IMR-90 (cell line): ENCODE measurements at regions not wholly inside any gene's neighbourhood (a gene's known extent, or its start where the extent isn't known, plus 50 kb on each side); places are given as distances from the start of the nearest gene placed in this dataset.

Experiments used
- ATAC-seq: fragments of 200-7000 bp; cut with Tn5 transposase; 2 replicates; pipeline ENCODE4 v1.9.1; 2020; ENCODE audit warnings: low read depth, mild to moderate bottlenecking, moderate library complexity
- BruUV-seq: library from RNA; stranded (reverse); fragments of 400-500 nt; replicated peaks from 2 replicates; lab custom pipeline; 2021; lab: Mats Ljungman, UMichigan
- CTCF ChIA-PET: fragments of 300-600 bp; formaldehyde crosslinking; extraction: SDS; loops from one replicate; lab custom pipeline; 2021; ENCODE audit warnings: antibody characterized with exemption; lab: Yijun Ruan, JAX
- POLR2A ChIA-PET: fragments of 300-600 bp; sonication (Branson Sonifier 250); formaldehyde crosslinking; loops from one replicate; lab custom pipeline; 2022; ENCODE audit warnings: antibody characterized with exemption; ENCODE audit not compliant: unreplicated experiment; lab: Charles Lee
- DNase-seq: peaks from one replicate; pipeline ENCODE4 v3.0.0; 2013
- H2AFZ ChIP-seq: replicated peaks from 2 replicates; pipeline ENCODE3; 2013; ENCODE audit warnings: low read length, mild to moderate bottlenecking; ENCODE audit not compliant: poor library complexity
- H2AK5ac ChIP-seq: 2 replicates; pipeline ENCODE4 v1.6.1; 2013; ENCODE audit warnings: low read depth, low read length, inconsistent platforms
- H2AK9ac ChIP-seq: replicated peaks from 2 replicates; pipeline ENCODE3; 2013; ENCODE audit warnings: mild to moderate bottlenecking, low read depth, low read length, moderate library complexity; ENCODE audit not compliant: poor library complexity
- H2BK120ac ChIP-seq: 2 replicates; pipeline ENCODE4 v1.6.1; 2013; ENCODE audit warnings: low read depth, low read length, inconsistent platforms
- H2BK15ac ChIP-seq: 3 replicates; pipeline ENCODE4 v1.6.1; 2013; ENCODE audit warnings: low read depth, low read length, inconsistent platforms
- H2BK20ac ChIP-seq: 2 replicates; pipeline ENCODE4 v1.6.1; 2013; ENCODE audit warnings: low read depth, mild to moderate bottlenecking, inconsistent platforms, low read length, moderate library complexity
- H2BK5ac ChIP-seq: 2 replicates; pipeline ENCODE4 v1.6.1; 2013; ENCODE audit warnings: mild to moderate bottlenecking, low read depth, low read length, inconsistent platforms; ENCODE audit not compliant: poor library complexity, severe bottlenecking
- H3K14ac ChIP-seq: replicated peaks from 2 replicates; pipeline ENCODE4 v1.6.1; 2013; ENCODE audit warnings: low read depth, low read length, inconsistent platforms
- H3K18ac ChIP-seq: 2 replicates; pipeline ENCODE4 v1.6.1; 2013; ENCODE audit warnings: low read depth, low read length, control low read depth
- H3K23ac ChIP-seq: 2 replicates; pipeline ENCODE4 v1.6.1; 2013; ENCODE audit warnings: low read depth, low read length, inconsistent platforms
- H3K27ac ChIP-seq: 2 replicates; pipeline ENCODE4 v1.5.1; 2013; ENCODE audit warnings: mild to moderate bottlenecking, control low read depth, low read length; ENCODE audit not compliant: insufficient read depth
- H3K27me3 ChIP-seq: 2 replicates; pipeline ENCODE4 v1.6.1; 2013; ENCODE audit warnings: low read length; ENCODE audit not compliant: control insufficient read depth, insufficient read depth
- H3K36me3 ChIP-seq: 2 replicates; pipeline ENCODE4 v1.6.1; 2013; ENCODE audit warnings: low read length, mixed read lengths; ENCODE audit not compliant: control insufficient read depth, insufficient read depth
- H3K4ac ChIP-seq: 2 replicates; pipeline ENCODE4 v1.6.1; 2013; ENCODE audit warnings: low read depth, low read length, inconsistent platforms
- H3K4me1 ChIP-seq: 2 replicates; pipeline ENCODE4 v1.6.1; 2013; ENCODE audit warnings: low read length, mixed read lengths; ENCODE audit not compliant: control insufficient read depth, insufficient read depth
- H3K4me2 ChIP-seq: 2 replicates; pipeline ENCODE4 v1.6.1; 2013; ENCODE audit warnings: low read depth, mild to moderate bottlenecking, control low read depth, low read length, moderate library complexity
- H3K4me3 ChIP-seq: 2 replicates; pipeline ENCODE4 v1.5.1; 2013; ENCODE audit warnings: low read depth, mild to moderate bottlenecking, control low read depth, low read length, moderate library complexity; ENCODE audit not compliant: insufficient read depth
- H3K56ac ChIP-seq: 2 replicates; pipeline ENCODE4 v1.6.1; 2013; ENCODE audit warnings: low read length, inconsistent platforms; ENCODE audit not compliant: insufficient read depth; ENCODE audit errors: extremely low read depth
- H3K79me1 ChIP-seq, 2 experiments: 2 replicates each; pipeline ENCODE4 v1.6.1; 2013; ENCODE audit warnings: low read length in 2 of 2, inconsistent platforms in 1 of 2, low read depth in 1 of 2
- H3K9ac ChIP-seq: 2 replicates; pipeline ENCODE4 v1.6.1; 2013; ENCODE audit warnings: low read depth, low read length, control low read depth
- H3K9me1 ChIP-seq: 2 replicates; pipeline ENCODE4 v1.6.1; 2013; ENCODE audit warnings: low read length, inconsistent platforms; ENCODE audit not compliant: insufficient read depth
- H3K9me3 ChIP-seq: 2 replicates; pipeline ENCODE4 v1.6.1; 2013; ENCODE audit warnings: low read length; ENCODE audit not compliant: control insufficient read depth, insufficient read depth
- H4K20me1 ChIP-seq: 2 replicates; pipeline ENCODE4 v1.6.1; 2013; ENCODE audit warnings: low read length, inconsistent platforms; ENCODE audit not compliant: insufficient read depth
- H4K5ac ChIP-seq: 2 replicates; pipeline ENCODE4 v1.6.1; 2013; ENCODE audit warnings: mild to moderate bottlenecking, low read depth, low read length, control low read depth
- H4K8ac ChIP-seq, 2 experiments: 2 replicates each; pipeline ENCODE4 v1.6.1; 2013; ENCODE audit warnings: low read depth in 2 of 2, low read length in 2 of 2, control low read depth in 1 of 2, inconsistent platforms in 1 of 2
- H4K91ac ChIP-seq: 2 replicates; pipeline ENCODE4 v1.6.1; 2013; ENCODE audit warnings: low read depth, low read length, inconsistent platforms; ENCODE audit not compliant: insufficient read depth
- BHLHE40 ChIP-seq: fragments of 150-350 bp; IDR thresholded peaks from 2 replicates; pipeline ENCODE4 v1.6.1; 2016; ENCODE audit warnings: mild to moderate bottlenecking, low read depth, low read length
- CEBPB ChIP-seq: IDR thresholded peaks from 2 replicates; pipeline ENCODE4 v1.6.1; 2012; ENCODE audit warnings: low read depth, low read length, improper control_type of control experiment
- CHD1 ChIP-seq: IDR thresholded peaks from 2 replicates; pipeline ENCODE4 v1.6.1; 2012; ENCODE audit warnings: low read depth, low read length, improper control_type of control experiment
- MAFK ChIP-seq: IDR thresholded peaks from 2 replicates; pipeline ENCODE4 v1.6.1; 2012; ENCODE audit warnings: low read depth, low read length, improper control_type of control experiment
- RAD21 ChIP-seq: IDR thresholded peaks from 2 replicates; pipeline ENCODE4 v1.6.1; 2012; ENCODE audit warnings: low read length, improper control_type of control experiment
- RCOR1 ChIP-seq: IDR thresholded peaks from 2 replicates; pipeline ENCODE4 v1.6.1; 2012; ENCODE audit warnings: mild to moderate bottlenecking, low read length, improper control_type of control experiment; ENCODE audit not compliant: insufficient replicate concordance
- SMC3 ChIP-seq: fragments of 150-350 bp; IDR thresholded peaks from 2 replicates; pipeline ENCODE4 v1.6.1; 2016; ENCODE audit warnings: low read depth, mild to moderate bottlenecking, antibody characterized with exemption, low read length, moderate library complexity
- WGBS, 2 experiments: methylation state at CpG; one replicate each; pipeline versions ENCODE4 v1.1.5 to v1.1.7; 2013; ENCODE audit warnings: missing lambda C conversion rate in 2 of 2; ENCODE audit not compliant: insufficient read length in 1 of 2; ENCODE audit errors: extremely low coverage in 2 of 2; 5-methylcytosine and 5-hydroxymethylcytosine counted together
- dilution Hi-C: fragments of 300-500 bp; cut with HindIII; formaldehyde crosslinking; loops from one replicate; pipeline ENCODE4 v1.14.3; 2018; ENCODE audit warnings: low sequenced_read_pairs; ENCODE audit not compliant: unreplicated experiment
- in situ Hi-C: fragments of 300-500 bp; cut with MboI; formaldehyde crosslinking; loops from 3 replicates; pipeline ENCODE4 v1.14.3; 2019; ENCODE audit warnings: low sequenced_read_pairs, inconsistent platforms, mixed read lengths
- intact Hi-C: fragments of 100-400 bp; cut with micrococcal nuclease; formaldehyde crosslinking; loops from 2 replicates; pipeline ENCODE4 v1.10.0; 2022

DNA sequence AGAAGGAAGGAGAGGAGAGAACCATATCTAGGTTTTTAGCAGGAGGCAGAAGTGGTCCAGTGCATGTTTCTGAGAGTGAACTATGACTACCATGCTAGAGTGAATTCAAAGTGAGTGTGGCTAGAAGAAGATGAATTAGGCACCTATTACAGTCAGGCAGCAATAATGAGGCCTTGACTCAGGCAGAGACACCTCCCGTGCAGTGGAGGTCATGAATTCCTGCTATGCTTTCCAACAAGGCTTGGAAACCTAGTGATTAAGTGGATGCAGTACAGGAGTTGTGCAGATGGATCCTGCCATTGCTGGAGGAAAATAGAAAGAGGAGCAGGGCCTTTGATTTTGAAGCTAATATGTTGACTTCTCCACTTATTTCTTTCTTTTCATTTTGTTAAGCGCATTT lies 581.5 kb downstream of the RWDD3 start:
- no peak for DNase-seq
- no peak overlapping the region for H2AK9ac ChIP-seq
- H4K8ac ChIP-seq = no peak overlapping the region
- no peaks in the 10 kb centered on the region for H3K27me3 ChIP-seq
- H3K4me3 ChIP-seq = no peak overlapping the region
- H2AK5ac ChIP-seq = no peak overlapping the region
- H2AFZ ChIP-seq = no peak overlapping the region
- no peaks in the 10 kb centered on the region for H3K9me3 ChIP-seq
- intact Hi-C loops = no loop called here
- no peak overlapping the region for H3K56ac ChIP-seq
- no peaks in the 10 kb centered on the region for H3K79me1 ChIP-seq
- no peaks in the 10 kb centered on the region for H3K4me1 ChIP-seq
- H3K18ac ChIP-seq = no peak overlapping the region
- no peak for TF ChIP-seq SMC3
- no peak for TF ChIP-seq CEBPB
- no peak for TF ChIP-seq RAD21
- no peak for TF ChIP-seq MAFK
- TF ChIP-seq BHLHE40 = no peak
- TF ChIP-seq RCOR1 = no peak
- TF ChIP-seq CHD1 = no peak
- H2BK20ac ChIP-seq = no peak overlapping the region
- in situ Hi-C loops = no loop called here
- H3K36me3 ChIP-seq = no peaks in the 10 kb centered on the region
- H2BK5ac ChIP-seq = no peak overlapping the region
- H3K14ac ChIP-seq = no peak overlapping the region
- H4K5ac ChIP-seq = no peak overlapping the region
- no peak overlapping the region for H3K23ac ChIP-seq
- ATAC-seq = no peak
- no peak overlapping the region for H3K4ac ChIP-seq
- no peak overlapping the region for H3K9ac ChIP-seq
- CTCF ChIA-PET = no interaction called here
- H2BK15ac ChIP-seq = no peak overlapping the region
- BruUV-seq = no TSS peak
- WGBS, 2 experiments = 0% methylated on average over 1 of the region's 2 CpGs; no CpG with 5 or more reads in 1 of the 2 experiments
- dilution Hi-C loops = no loop called here
- no peaks in the 10 kb centered on the region for H3K9me1 ChIP-seq
- POLR2A ChIA-PET = no interaction called here
- no peak overlapping the region for H3K27ac ChIP-seq
- no peak overlapping the region for H2BK120ac ChIP-seq
- no peak overlapping the region for H3K4me2 ChIP-seq
- H4K91ac ChIP-seq = no peak overlapping the region
- no peaks in the 10 kb centered on the region for H4K20me1 ChIP-seq
